Ectodermal cell (in vitro differentiated cells): ENCODE measurements at regions not wholly inside any gene's neighbourhood (a gene's known extent, or its start where the extent isn't known, plus 50 kb on each side); places are given as distances from the start of the nearest gene placed in this dataset.
"Not testable (repeated sequence)": the region's sequence is repeated elsewhere in the genome, so short reads cannot be mapped to it uniquely, and the experiment has no call there.

Experiments
- H3K27ac ChIP-seq: 2 replicates; pipeline ENCODE4 v1.7.0; 2013; ENCODE audit warnings: mild to moderate bottlenecking, low read depth, low read length; ENCODE audit not compliant: insufficient read depth, poor library complexity, severe bottlenecking
- H3K27me3 ChIP-seq: 2 replicates; pipeline ENCODE4 v1.7.0; 2013; ENCODE audit warnings: mild to moderate bottlenecking, low read length; ENCODE audit not compliant: insufficient read depth, control insufficient read depth, poor library complexity, severe bottlenecking
- H3K36me3 ChIP-seq: one replicate; pipeline ENCODE4 v1.7.0; 2013; ENCODE audit warnings: low read length; ENCODE audit not compliant: control insufficient read depth, insufficient read depth
- H3K4me1 ChIP-seq: one replicate; pipeline ENCODE4 v1.7.0; 2013; ENCODE audit warnings: low read length; ENCODE audit not compliant: control insufficient read depth, insufficient read depth
- H3K4me3 ChIP-seq: 2 replicates; pipeline ENCODE4 v1.7.0; 2013; ENCODE audit warnings: low read depth, low read length, control low read depth; ENCODE audit not compliant: insufficient read depth
- H3K9me3 ChIP-seq: 2 replicates; pipeline ENCODE4 v1.7.0; 2013; ENCODE audit warnings: mild to moderate bottlenecking, low read length, moderate library complexity; ENCODE audit not compliant: control insufficient read depth
- WGBS, 2 experiments: methylation state at CpG; one replicate each; pipeline ENCODE4 v1.1.7; 2013; ENCODE audit warnings: missing lambda C conversion rate in 2 of 2; 5-methylcytosine and 5-hydroxymethylcytosine counted together

- not testable (repeated sequence) for H3K9me3 ChIP-seq, H3K27me3 ChIP-seq, H3K4me1 ChIP-seq, H3K36me3 ChIP-seq, H3K4me3 ChIP-seq, H3K27ac ChIP-seq
- 91 to 97% methylated on average over 3 of the region's 4 CpGs for WGBS, 2 experiments
These were observed 63.3 kb upstream of the NIPBL start for GRCh38 chr5:36813249-36813648.

- Histone ChIP-seq H3K36me3 (no peaks in the 10 kb centered on the region), H3K27ac (no peak overlapping the region), H3K4me3 (no peak overlapping the region), H3K4me1 (no peaks in the 10 kb centered on the region), H3K27me3 (no peaks in the 10 kb centered on the region), H3K9me3 (no peaks in the 10 kb centered on the region)
- WGBS, 2 experiments = 90 to 97% methylated on average over 1 to 2 of the region's 2 CpGs
These were observed 60.7 kb upstream of the NIPBL start for GRCh38 chr5:36815871-36816270.

GRCh38 chr5:36820900-36821299 is 55.7 kb upstream of the NIPBL start:
- Histone ChIP-seq H3K4me3 (no peak overlapping the region), H3K9me3 (no peaks in the 10 kb centered on the region), H3K27me3 (no peaks in the 10 kb centered on the region), H3K4me1 (no peaks in the 10 kb centered on the region), H3K27ac (no peak overlapping the region), H3K36me3 (no peaks in the 10 kb centered on the region)
- WGBS, 2 experiments = 89 to 92% methylated on average over 6 of the region's 6 CpGs

- Histone ChIP-seq H3K27ac (no peak overlapping the region), H3K4me3 (no peak overlapping the region), H3K4me1 (no peaks in the 10 kb centered on the region), H3K9me3 (no peaks in the 10 kb centered on the region), H3K27me3 (no peaks in the 10 kb centered on the region), H3K36me3 (no peaks in the 10 kb centered on the region)
- WGBS, 2 experiments = 79 to 88% methylated on average over 2 of the region's 2 CpGs
These were observed 49.9 kb upstream of the NIPBL start for GRCh38 chr5:36826694-36827093.
